ENCODE measurements at regions not wholly inside any gene's neighbourhood (a gene's known extent, or its start where the extent isn't known, plus 50 kb on each side); places are given as distances from the start of the nearest gene placed in this dataset.
"Not testable (repeated sequence)": the region's sequence is repeated elsewhere in the genome, so short reads cannot be mapped to it uniquely, and the experiment has no call there.

DNA sequence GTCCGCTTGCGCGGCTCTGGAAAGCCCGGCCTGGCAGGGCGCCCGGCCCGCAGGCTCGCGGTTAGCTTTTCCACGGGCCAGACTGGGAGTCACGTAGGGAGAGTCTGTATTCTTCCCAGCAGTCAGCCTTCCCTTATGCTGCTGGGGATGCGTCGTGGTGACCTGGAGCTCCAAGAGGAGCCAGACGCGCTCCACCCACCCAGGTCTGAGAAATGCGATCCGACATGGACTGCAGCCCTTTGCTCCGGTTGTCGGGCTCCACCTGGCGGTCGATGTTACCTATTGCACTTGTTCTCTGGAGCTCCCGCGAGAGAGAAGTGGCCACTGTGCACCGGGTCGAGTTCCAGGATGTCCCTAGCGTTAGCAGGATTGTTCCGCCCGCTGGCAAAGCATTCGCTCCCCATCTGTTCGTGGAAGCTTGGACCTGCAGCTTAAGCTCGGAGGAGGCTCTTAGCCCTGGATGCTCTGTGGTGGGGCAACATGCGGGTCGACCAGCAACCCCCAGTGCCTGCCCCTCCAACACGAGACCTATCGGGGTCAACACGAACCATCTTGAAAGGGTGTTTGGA, 367.4 kb downstream of the SPATA31A6 start:
- H2AK5ac ChIP-seq (ENCODE audit: low read depth, low read length); H3K4ac ChIP-seq (replicated peaks; ENCODE audit: insufficient read length, low read depth, low read length); H2AFZ ChIP-seq (ENCODE audit: low read length); H2BK20ac ChIP-seq (ENCODE audit: low read length); H4K20me1 ChIP-seq (replicated peaks in 1 of 2; ENCODE audit: control insufficient read depth in 1 of 2, insufficient read depth in 2 of 2, low read length in 2 of 2); H2BK120ac ChIP-seq (replicated peaks; ENCODE audit: low read depth, low read length); H2BK15ac ChIP-seq (ENCODE audit: low read length); H3K9me3 ChIP-seq (ENCODE audit: insufficient read depth in 2 of 2, low read depth in 1 of 2, low read length in 1 of 2); H3K56ac ChIP-seq (replicated peaks; ENCODE audit: insufficient read length, low read depth, low read length); H3K27me3 ChIP-seq (replicated peaks in 1 of 4; ENCODE audit: control insufficient read depth in 3 of 4, extremely low read depth in 1 of 4, insufficient read depth in 3 of 4, low read length in 3 of 4); H3K79me1 ChIP-seq (ENCODE audit: low read depth, low read length); H3K23ac ChIP-seq (ENCODE audit: insufficient read length); FAIRE-seq; H3K4me3 ChIP-seq (ENCODE audit: extremely low read depth in 1 of 4, insufficient read depth in 2 of 4, low read depth in 3 of 4, low read length in 4 of 4); H3K36me3 ChIP-seq (ENCODE audit: control insufficient read depth in 2 of 4, insufficient read depth in 4 of 4, low read length in 3 of 4); H3K14ac ChIP-seq (ENCODE audit: insufficient read length); H3K23me2 ChIP-seq (ENCODE audit: low read depth, low read length); H3K4me2 ChIP-seq (ENCODE audit: insufficient read depth in 1 of 2, low read depth in 2 of 2, low read length in 2 of 2); H3K4me1 ChIP-seq (replicated peaks in 1 of 4; ENCODE audit: control insufficient read depth in 3 of 4, insufficient read depth in 4 of 4, low read length in 3 of 4); H4K5ac ChIP-seq (ENCODE audit: insufficient read length, low read depth, low read length); H3K27ac ChIP-seq (ENCODE audit: low read depth, low read length); H4K8ac ChIP-seq (ENCODE audit: extremely low read depth, insufficient read depth, low read length); H3K18ac ChIP-seq (ENCODE audit: extremely low read depth, low read length); H4K91ac ChIP-seq (replicated peaks; ENCODE audit: insufficient read length, low read length); H3K79me2 ChIP-seq (ENCODE audit: control insufficient read depth in 1 of 2, insufficient read depth in 2 of 2, low read length in 2 of 2); H3K9ac ChIP-seq (replicated peaks in 1 of 4; ENCODE audit: extremely low read depth in 1 of 4, low read depth in 3 of 4, low read length in 3 of 4); CTCF ChIA-PET (ENCODE audit: partially characterized antibody); POLR2A ChIA-PET (ENCODE audit: partially characterized antibody); H2BK12ac ChIP-seq (ENCODE audit: low read depth, low read length); H2BK5ac ChIP-seq (ENCODE audit: low read depth, low read length): not testable (repeated sequence)
- TF ChIP-seq RAD21 (IDR thresholded peaks at IDR 0.05 in 1 of 2, conservative IDR thresholded peaks at IDR 0.05 in 1 of 2; ENCODE audit: low read depth in 2 of 2, low read length in 2 of 2) (peak; percentile 38 to 39; a peak in 3 of 4 replicates), TBP (IDR thresholded peaks at IDR 0.05; ENCODE audit: low read depth, low read length) (peak; percentile 18; the same call in 1 of the 2 replicates)
- TF ChIP-seq, protein P1, sequence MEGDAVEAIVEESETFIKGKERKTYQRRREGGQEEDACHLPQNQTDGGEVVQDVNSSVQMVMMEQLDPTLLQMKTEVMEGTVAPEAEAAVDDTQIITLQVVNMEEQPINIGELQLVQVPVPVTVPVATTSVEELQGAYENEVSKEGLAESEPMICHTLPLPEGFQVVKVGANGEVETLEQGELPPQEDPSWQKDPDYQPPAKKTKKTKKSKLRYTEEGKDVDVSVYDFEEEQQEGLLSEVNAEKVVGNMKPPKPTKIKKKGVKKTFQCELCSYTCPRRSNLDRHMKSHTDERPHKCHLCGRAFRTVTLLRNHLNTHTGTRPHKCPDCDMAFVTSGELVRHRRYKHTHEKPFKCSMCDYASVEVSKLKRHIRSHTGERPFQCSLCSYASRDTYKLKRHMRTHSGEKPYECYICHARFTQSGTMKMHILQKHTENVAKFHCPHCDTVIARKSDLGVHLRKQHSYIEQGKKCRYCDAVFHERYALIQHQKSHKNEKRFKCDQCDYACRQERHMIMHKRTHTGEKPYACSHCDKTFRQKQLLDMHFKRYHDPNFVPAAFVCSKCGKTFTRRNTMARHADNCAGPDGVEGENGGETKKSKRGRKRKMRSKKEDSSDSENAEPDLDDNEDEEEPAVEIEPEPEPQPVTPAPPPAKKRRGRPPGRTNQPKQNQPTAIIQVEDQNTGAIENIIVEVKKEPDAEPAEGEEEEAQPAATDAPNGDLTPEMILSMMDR (IDR thresholded peaks at IDR 0.05; ENCODE audit: control extremely low read depth in 1 of 3, insufficient read depth in 1 of 3, low read depth in 1 of 3, low read length in 3 of 3), result peak in 1 of 3 experiments; percentile 29; a peak in 1 of 4 replicates
- peak in 1 of 2 experiments; percentile 63 for DNase-seq (ENCODE audit: low read depth in 1 of 2, low spot score in 2 of 2)
- WGBS, 2 experiments (ENCODE audit: extremely low coverage in 1 of 2, insufficient coverage in 1 of 2, insufficient read length in 1 of 2, insufficient replicate concordance in 2 of 2, low coverage in 1 of 2, low lambda C conversion rate in 2 of 2, missing lambda C conversion rate in 1 of 2), result 8% methylated on average over 14 of the region's 36 CpGs; no CpG with 5 or more reads in 1 of the 2 experiments
